CD8-positive, alpha-beta memory T cell (primary cell): ENCODE measurements at regions not wholly inside any gene's neighbourhood (a gene's known extent, or its start where the extent isn't known, plus 50 kb on each side); places are given as distances from the start of the nearest gene placed in this dataset.
"Not testable (repeated sequence)": the region's sequence is repeated elsewhere in the genome, so short reads cannot be mapped to it uniquely, and the experiment has no call there.

Source experiments
- CTCF ChIA-PET: fragments of 350-600 bp; sonication (Branson Sonifier 250); formaldehyde crosslinking; loops from one replicate; lab custom pipeline; 2021; ENCODE audit warnings: antibody characterized with exemption; lab: Charles Lee
- POLR2A ChIA-PET: fragments of 350-600 bp; sonication (Branson Sonifier 250); formaldehyde crosslinking; loops from one replicate; lab custom pipeline; 2021; ENCODE audit warnings: antibody characterized with exemption; lab: Charles Lee
- DNase-seq, 5 donors: peaks; one replicate each; pipeline versions ENCODE4 v3.0.0 to v3.0.0-alpha.2; 2020 to 2022; ENCODE audit warnings: mixed read lengths in 1 of 5
- H3K27ac ChIP-seq: one replicate; pipeline ENCODE4 v1.7.0; 2013; ENCODE audit warnings: low read depth, mild to moderate bottlenecking, low read length, moderate library complexity
- H3K27me3 ChIP-seq: 2 replicates; pipeline ENCODE4 v1.7.0; 2013; ENCODE audit warnings: low read length, mild to moderate bottlenecking; ENCODE audit not compliant: insufficient read depth, poor library complexity, severe bottlenecking
- H3K36me3 ChIP-seq: 2 replicates; pipeline ENCODE4 v1.7.0; 2013; ENCODE audit warnings: mild to moderate bottlenecking, low read length, moderate library complexity; ENCODE audit not compliant: insufficient read depth
- H3K4me1 ChIP-seq: 2 replicates; pipeline ENCODE4 v1.7.0; 2013; ENCODE audit warnings: mild to moderate bottlenecking, low read length, moderate library complexity; ENCODE audit not compliant: insufficient read depth
- H3K4me3 ChIP-seq: 2 replicates; pipeline ENCODE4 v1.7.0; 2013; ENCODE audit warnings: mild to moderate bottlenecking, low read length
- H3K9me3 ChIP-seq: 2 replicates; pipeline ENCODE4 v1.7.0; 2013; ENCODE audit warnings: mild to moderate bottlenecking, low read length
- H3K27ac Mint-ChIP-seq, 8 donors: one replicate each; pipeline ENCODE4 v1.8.0; 2020 to 2021; ENCODE audit warnings: mixed read lengths in 8 of 8, mild to moderate bottlenecking in 6 of 8, inconsistent platforms in 3 of 8, moderate library complexity in 3 of 8
- H3K27me3 Mint-ChIP-seq, 2 donors: one replicate each; pipeline ENCODE4 v1.8.0; 2020 to 2021; ENCODE audit warnings: mixed read lengths in 2 of 2, mild to moderate bottlenecking in 1 of 2, moderate library complexity in 1 of 2
- H3K36me3 Mint-ChIP-seq, 3 donors: one replicate each; pipeline ENCODE4 v1.8.0; 2020 to 2021; ENCODE audit warnings: mixed read lengths in 3 of 3, inconsistent platforms in 1 of 3, mild to moderate bottlenecking in 1 of 3
- H3K4me1 Mint-ChIP-seq, 3 donors: one replicate each; pipeline ENCODE4 v1.8.0; 2020 to 2021; ENCODE audit warnings: mixed read lengths in 3 of 3, inconsistent platforms in 1 of 3, mild to moderate bottlenecking in 1 of 3
- H3K4me3 Mint-ChIP-seq, 7 donors: one replicate each; pipeline ENCODE4 v1.8.0; 2020 to 2021; ENCODE audit warnings: mixed read lengths in 7 of 7, mild to moderate bottlenecking in 6 of 7, moderate library complexity in 4 of 7, inconsistent platforms in 2 of 7
- H3K9me3 Mint-ChIP-seq, 5 donors: one replicate each; pipeline ENCODE4 v1.8.0; 2020 to 2022; ENCODE audit warnings: mixed read lengths in 5 of 5, mild to moderate bottlenecking in 3 of 5, moderate library complexity in 2 of 5, inconsistent platforms in 1 of 5

- no peak for DNase-seq
- Mint-ChIP-seq H3K36me3 (no peaks in the 10 kb centered on the region), H3K9me3 (peaks cover 0 to 5% (median 2%) of the 10 kb centered on the region in 5 donors), H3K4me3 (no peak overlapping the region), H3K27ac (no peak overlapping the region), H3K27me3 (peaks cover 0 to 2% of the 10 kb centered on the region in 2 donors), H3K4me1 (no peaks in the 10 kb centered on the region)
- no peaks in the 10 kb centered on the region for H3K36me3 ChIP-seq
- ChIA-PET POLR2A (no interaction called here), CTCF (no interaction called here)
- no peak overlapping the region for H3K4me3 ChIP-seq
- no peaks in the 10 kb centered on the region for H3K9me3 ChIP-seq
- no peaks in the 10 kb centered on the region for H3K27me3 ChIP-seq
- no peak overlapping the region for H3K27ac ChIP-seq
- H3K4me1 ChIP-seq = no peaks in the 10 kb centered on the region
These were observed 173.6 kb downstream of the ADCYAP1 start for GRCh38 chr18:1078301-1078700.

DNA sequence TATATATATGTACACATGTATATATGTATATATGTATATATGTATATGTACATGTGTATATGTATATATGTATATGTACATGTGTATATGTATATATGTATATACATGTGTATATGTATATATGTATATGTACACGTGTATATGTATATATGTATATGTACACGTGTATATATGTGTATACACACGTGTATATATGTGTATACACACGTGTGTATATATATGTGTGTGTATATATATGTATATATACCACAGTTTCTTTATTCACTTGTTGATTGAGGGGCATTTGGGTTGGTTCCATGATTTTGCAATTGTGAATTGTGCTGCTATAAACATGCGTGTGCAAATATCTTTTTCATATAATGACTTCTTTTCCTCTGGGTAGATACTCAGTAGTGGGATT lies 179.0 kb downstream of the ADCYAP1 start:
- H3K27me3 Mint-ChIP-seq, H3K27ac ChIP-seq, H3K4me1 ChIP-seq, H3K27me3 ChIP-seq, H3K4me3 Mint-ChIP-seq, DNase-seq, H3K36me3 ChIP-seq, H3K4me3 ChIP-seq, POLR2A ChIA-PET, H3K27ac Mint-ChIP-seq, CTCF ChIA-PET, H3K36me3 Mint-ChIP-seq, H3K9me3 ChIP-seq, H3K4me1 Mint-ChIP-seq: not testable (repeated sequence)
- peaks cover 5 to 26% (median 11%) of the 10 kb centered on the region in 5 donors for H3K9me3 Mint-ChIP-seq

DNA sequence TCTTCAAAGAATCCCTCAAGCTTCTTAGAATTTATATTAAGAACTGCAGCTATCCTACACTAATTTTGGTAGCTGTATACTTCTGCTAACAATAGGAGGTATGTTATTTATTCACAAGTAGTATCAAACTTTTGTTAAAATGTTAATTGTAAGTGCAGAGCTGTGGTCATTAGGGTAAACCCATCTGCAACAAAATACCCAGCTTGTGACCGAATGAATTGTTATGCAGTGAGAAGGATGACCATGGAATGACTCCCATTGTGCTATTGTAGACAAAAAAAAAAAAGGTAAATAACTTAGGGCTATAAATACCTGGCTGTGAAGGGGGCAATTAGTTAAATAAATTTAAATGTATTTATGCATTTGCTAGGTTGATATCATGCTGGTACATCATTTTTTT lies 186.1 kb downstream of the ADCYAP1 start:
- Mint-ChIP-seq H3K4me3 (no peak overlapping the region), H3K9me3 (peaks cover 8 to 24% (median 11%) of the 10 kb centered on the region in 5 donors)
- CTCF ChIA-PET = interaction anchor here (1.9 kb wide), 1 partner anchor 14 kb away, joined by 5 read pairs; no protein-coding TSS in a partner anchor

DNA sequence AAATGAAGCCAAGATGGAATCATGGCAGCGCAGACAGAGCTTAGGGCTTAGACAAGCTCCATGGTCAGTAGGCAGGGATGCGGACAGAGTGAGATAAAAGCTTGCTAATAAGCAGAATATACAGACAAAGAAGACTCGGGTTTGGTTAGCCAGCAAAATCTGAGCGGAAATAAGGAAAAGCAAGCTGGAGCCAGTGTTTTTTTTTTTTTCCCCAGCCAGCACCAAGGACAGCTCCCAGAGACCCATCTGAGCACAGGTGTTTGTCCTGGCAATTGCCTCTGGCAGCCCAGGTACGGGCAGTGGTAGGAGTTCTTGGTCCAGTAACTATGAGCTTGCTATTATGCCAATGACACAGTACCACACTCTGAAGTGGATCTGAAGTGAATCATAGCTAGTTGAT lies 187.6 kb downstream of the ADCYAP1 start:
- H3K4me1 Mint-ChIP-seq = no peaks in the 10 kb centered on the region
- Histone ChIP-seq H3K9me3 (no peaks in the 10 kb centered on the region), H3K4me1 (no peaks in the 10 kb centered on the region), H3K36me3 (no peaks in the 10 kb centered on the region), H3K4me3 (no peak overlapping the region), H3K27me3 (no peaks in the 10 kb centered on the region), H3K27ac (no peak overlapping the region)
- H3K4me3 Mint-ChIP-seq = no peak overlapping the region
- CTCF ChIA-PET = interaction anchor here (1.9 kb wide), 1 partner anchor 12 kb away, joined by 5 read pairs; no protein-coding TSS in a partner anchor
- DNase-seq = no peak
- POLR2A ChIA-PET = no interaction called here
- no peaks in the 10 kb centered on the region for H3K36me3 Mint-ChIP-seq
- H3K9me3 Mint-ChIP-seq = peaks cover 4 to 21% (median 10%) of the 10 kb centered on the region in 5 donors
- peaks cover 0 to 4% of the 10 kb centered on the region in 2 donors for H3K27me3 Mint-ChIP-seq
- H3K27ac Mint-ChIP-seq = no peak overlapping the region

More for the DNA sequence above, 186.1 kb downstream of the ADCYAP1 start:
- no peaks in the 10 kb centered on the region for H3K36me3 ChIP-seq
- H3K4me1 Mint-ChIP-seq = no peaks in the 10 kb centered on the region
- no peak for DNase-seq
- no peaks in the 10 kb centered on the region for H3K9me3 ChIP-seq
- no peak overlapping the region for H3K4me3 ChIP-seq
- H3K27ac ChIP-seq = no peak overlapping the region
- POLR2A ChIA-PET = no interaction called here
- no peak overlapping the region for H3K27ac Mint-ChIP-seq
- H3K36me3 Mint-ChIP-seq = no peaks in the 10 kb centered on the region
- H3K27me3 ChIP-seq = no peaks in the 10 kb centered on the region
- H3K4me1 ChIP-seq = no peaks in the 10 kb centered on the region
- peaks cover 0 to 4% of the 10 kb centered on the region in 2 donors for H3K27me3 Mint-ChIP-seq

DNA sequence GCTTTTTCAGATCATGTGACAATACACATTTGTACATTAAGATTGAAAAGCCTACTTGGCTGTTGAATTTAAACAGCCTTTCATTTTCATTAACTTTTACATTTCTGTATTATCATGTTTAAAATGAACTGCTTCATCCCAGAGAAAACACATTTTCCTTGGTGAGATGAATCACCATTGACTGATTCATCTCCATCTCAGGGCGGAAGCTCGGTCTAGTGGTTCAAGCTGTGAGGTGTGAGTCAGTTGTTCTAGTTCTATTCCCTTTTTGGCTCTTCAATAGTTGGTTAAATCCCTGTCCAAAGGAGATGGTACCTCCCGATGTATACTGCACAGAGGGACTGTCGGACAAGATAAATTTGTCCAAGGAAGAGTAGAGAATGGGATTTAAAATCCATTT lies 189.7 kb downstream of the ADCYAP1 start:
- no peak overlapping the region for H3K4me3 Mint-ChIP-seq
- H3K36me3 Mint-ChIP-seq = no peaks in the 10 kb centered on the region
- no peaks in the 10 kb centered on the region for H3K4me1 Mint-ChIP-seq
- Histone ChIP-seq H3K9me3 (no peaks in the 10 kb centered on the region), H3K36me3 (no peaks in the 10 kb centered on the region), H3K27me3 (no peaks in the 10 kb centered on the region), H3K4me3 (no peak overlapping the region), H3K27ac (no peak overlapping the region), H3K4me1 (no peaks in the 10 kb centered on the region)
- peaks cover 0 to 18% (median 9%) of the 10 kb centered on the region in 5 donors for H3K9me3 Mint-ChIP-seq
- no peak overlapping the region for H3K27ac Mint-ChIP-seq
- DNase-seq = no peak
- CTCF ChIA-PET = no interaction called here
- no peaks in the 10 kb centered on the region for H3K27me3 Mint-ChIP-seq
- POLR2A ChIA-PET = no interaction called here

DNA sequence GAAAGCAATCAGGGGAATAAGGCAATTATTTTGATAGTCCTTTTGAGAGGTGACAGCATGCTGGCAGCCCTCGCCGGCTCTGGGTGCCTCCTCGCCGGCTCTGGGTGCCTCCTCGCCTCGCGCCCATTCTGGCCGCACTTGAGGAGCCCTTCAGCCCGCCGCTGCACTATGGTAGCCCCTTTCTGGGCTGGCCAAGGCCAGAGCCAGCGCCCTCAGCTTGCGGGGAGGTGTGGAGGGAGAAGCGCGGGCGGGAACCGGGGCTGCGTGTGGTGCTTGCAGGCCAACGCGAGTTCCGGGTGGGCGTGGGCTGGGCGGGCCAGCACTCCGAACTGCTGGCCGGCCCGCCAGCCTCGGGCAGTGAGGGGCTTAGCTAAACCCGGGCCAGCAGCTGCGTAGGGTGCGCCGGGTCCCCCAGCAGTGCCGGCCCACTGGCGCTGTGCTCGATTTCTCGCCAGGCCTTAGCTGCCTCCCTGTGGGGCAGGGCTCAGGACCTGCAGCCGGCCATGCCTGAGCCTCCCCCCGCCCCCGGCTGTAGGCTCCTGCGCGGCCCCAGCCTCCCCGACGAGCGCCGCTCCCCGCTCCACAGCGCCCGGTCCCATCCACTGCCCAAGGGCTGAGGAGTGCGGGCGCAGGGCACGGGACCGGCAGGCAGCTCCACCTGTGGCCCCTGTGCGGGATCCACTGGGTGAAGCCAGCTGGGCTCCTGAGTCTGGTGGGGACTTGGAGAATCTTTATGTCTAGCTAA lies 193.5 kb downstream of the ADCYAP1 start:
- CTCF ChIA-PET, H3K9me3 ChIP-seq: not testable (repeated sequence)

DNA sequence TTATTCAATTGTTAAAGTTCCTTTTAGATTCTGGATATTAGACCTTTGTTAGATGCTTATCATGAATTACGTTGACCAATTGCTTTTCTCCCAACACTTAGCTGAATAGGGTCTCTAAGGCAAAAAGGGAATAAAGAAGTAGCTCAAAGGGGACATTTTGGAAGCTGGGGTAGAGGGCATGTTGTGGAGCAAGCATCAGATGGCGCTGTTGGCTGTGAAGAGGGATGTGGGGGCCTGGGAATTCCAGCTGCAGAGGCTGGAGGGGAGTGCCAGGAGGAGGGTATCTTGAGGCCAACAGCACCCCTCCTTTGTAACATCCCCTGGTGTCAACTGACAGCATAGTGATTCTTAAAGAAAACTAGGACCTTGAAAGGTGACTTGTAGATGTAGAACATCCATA lies 198.2 kb downstream of the ADCYAP1 start:
- Histone ChIP-seq H3K9me3 (no peaks in the 10 kb centered on the region), H3K27ac (no peak overlapping the region), H3K4me3 (no peak overlapping the region), H3K36me3 (no peaks in the 10 kb centered on the region), H3K4me1 (no peaks in the 10 kb centered on the region), H3K27me3 (no peaks in the 10 kb centered on the region)
- H3K4me3 Mint-ChIP-seq = no peak overlapping the region
- no peaks in the 10 kb centered on the region for H3K4me1 Mint-ChIP-seq
- peaks cover 2 to 13% (median 5%) of the 10 kb centered on the region in 5 donors for H3K9me3 Mint-ChIP-seq
- H3K27me3 Mint-ChIP-seq = peaks cover 0 to 3% of the 10 kb centered on the region in 2 donors
- H3K36me3 Mint-ChIP-seq = no peaks in the 10 kb centered on the region
- H3K27ac Mint-ChIP-seq = no peak overlapping the region
- POLR2A ChIA-PET = no interaction called here
- no peak for DNase-seq
- CTCF ChIA-PET = no interaction called here

More for the DNA sequence above, 193.5 kb downstream of the ADCYAP1 start:
- H3K9me3 Mint-ChIP-seq = peaks cover 2 to 16% (median 9%) of the 10 kb centered on the region in 5 donors
- H3K27ac ChIP-seq, H3K27me3 ChIP-seq, H3K36me3 Mint-ChIP-seq, POLR2A ChIA-PET, H3K4me3 ChIP-seq, H3K27me3 Mint-ChIP-seq, H3K4me1 ChIP-seq, H3K27ac Mint-ChIP-seq, H3K36me3 ChIP-seq, H3K4me1 Mint-ChIP-seq, DNase-seq, H3K4me3 Mint-ChIP-seq: not testable (repeated sequence)

DNA sequence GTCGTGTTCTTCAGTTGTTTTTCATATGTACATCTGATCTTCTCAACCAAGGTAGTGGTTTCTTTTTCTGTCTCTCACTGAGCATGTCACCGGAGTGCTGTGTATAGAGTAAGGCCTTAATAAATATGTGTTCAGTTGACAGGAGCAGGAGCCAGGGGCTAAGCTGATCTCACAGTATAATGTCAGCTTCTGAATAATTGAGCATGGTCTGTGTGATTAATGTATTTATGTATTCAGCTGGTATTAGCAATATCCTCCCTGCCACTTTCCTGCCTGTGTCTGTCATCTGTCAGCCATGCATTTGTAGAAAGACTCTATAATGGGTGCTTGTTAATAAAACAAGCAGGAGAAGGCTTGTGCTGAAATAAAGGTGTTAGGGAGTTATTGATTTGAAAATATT lies 198.9 kb downstream of the ADCYAP1 start:
- H3K27me3 Mint-ChIP-seq = peaks cover 0 to 3% of the 10 kb centered on the region in 2 donors
- Histone ChIP-seq H3K9me3 (no peaks in the 10 kb centered on the region), H3K4me3 (no peak overlapping the region), H3K36me3 (no peaks in the 10 kb centered on the region), H3K27ac (no peak overlapping the region), H3K4me1 (no peaks in the 10 kb centered on the region), H3K27me3 (no peaks in the 10 kb centered on the region)
- H3K27ac Mint-ChIP-seq = no peak overlapping the region
- ChIA-PET POLR2A (no interaction called here), CTCF (no interaction called here)
- no peak for DNase-seq
- peaks cover 2 to 18% (median 5%) of the 10 kb centered on the region in 5 donors for H3K9me3 Mint-ChIP-seq
- no peaks in the 10 kb centered on the region for H3K36me3 Mint-ChIP-seq
- H3K4me1 Mint-ChIP-seq = no peaks in the 10 kb centered on the region
- H3K4me3 Mint-ChIP-seq = no peak overlapping the region
